Dedifferentiated amniotic fluid mesenchymal stem cell (primary cell): ENCODE measurements at regions not wholly inside any gene's neighbourhood (a gene's known extent, or its start where the extent isn't known, plus 50 kb on each side); places are given as distances from the start of the nearest gene placed in this dataset.

ENCODE experiments used
- DNase-seq: peaks from one replicate; pipeline ENCODE4 v3.0.0-alpha.2; 2016; ENCODE audit errors: extremely low spot score

DNA sequence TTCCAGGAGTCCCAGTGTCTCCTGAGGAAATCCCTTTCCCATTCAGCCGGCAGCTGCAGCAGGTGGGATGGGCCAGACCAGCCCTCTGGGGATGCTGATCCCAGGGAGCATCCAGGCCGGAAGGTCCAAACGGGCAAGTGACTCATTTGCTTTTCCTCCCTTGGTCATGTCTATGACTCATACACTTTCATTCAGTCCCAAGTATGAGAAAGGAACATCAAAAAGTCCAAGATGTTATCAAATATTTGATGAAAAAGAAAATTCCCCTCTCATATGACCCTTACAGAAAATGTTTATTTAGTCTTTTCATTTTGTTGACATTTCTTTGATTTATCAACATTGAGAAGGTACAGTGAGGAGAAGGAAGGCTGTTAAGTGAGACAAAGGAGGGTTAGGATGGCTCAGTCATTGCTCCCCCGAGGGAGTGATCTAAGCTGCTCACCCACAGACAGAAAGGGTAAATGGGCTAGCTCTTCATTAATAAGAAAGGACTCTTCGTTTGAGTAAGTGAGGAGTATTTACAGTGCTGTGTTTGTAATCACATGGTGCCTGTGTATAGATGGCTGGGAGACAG is 117.6 kb upstream of the ANKRD55 start:
- DNase-seq: peak; percentile 23

- DNase-seq: no peak
Measured at GRCh38 chr5:56350011-56350596, 117.0 kb upstream of the ANKRD55 start.

DNA sequence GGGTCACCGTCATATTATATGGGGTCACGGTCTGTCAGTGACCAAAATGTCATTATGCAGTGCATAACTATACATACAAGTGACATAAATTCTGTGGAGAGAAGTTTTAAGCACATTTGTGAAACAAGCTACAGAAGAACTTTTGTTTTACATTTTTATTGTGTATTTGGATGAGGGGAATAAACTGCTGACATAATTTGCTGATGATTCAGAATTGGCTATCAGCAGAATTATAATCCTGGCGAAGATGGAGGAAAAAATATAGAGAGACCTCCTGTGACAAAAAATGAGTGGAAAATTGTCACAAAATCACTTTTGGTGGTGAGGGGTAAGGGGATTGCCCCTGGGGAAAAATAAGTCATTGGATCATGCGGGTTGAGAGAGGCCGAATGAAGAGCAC is 116.3 kb upstream of the ANKRD55 start:
- DNase-seq: no peak

DNA sequence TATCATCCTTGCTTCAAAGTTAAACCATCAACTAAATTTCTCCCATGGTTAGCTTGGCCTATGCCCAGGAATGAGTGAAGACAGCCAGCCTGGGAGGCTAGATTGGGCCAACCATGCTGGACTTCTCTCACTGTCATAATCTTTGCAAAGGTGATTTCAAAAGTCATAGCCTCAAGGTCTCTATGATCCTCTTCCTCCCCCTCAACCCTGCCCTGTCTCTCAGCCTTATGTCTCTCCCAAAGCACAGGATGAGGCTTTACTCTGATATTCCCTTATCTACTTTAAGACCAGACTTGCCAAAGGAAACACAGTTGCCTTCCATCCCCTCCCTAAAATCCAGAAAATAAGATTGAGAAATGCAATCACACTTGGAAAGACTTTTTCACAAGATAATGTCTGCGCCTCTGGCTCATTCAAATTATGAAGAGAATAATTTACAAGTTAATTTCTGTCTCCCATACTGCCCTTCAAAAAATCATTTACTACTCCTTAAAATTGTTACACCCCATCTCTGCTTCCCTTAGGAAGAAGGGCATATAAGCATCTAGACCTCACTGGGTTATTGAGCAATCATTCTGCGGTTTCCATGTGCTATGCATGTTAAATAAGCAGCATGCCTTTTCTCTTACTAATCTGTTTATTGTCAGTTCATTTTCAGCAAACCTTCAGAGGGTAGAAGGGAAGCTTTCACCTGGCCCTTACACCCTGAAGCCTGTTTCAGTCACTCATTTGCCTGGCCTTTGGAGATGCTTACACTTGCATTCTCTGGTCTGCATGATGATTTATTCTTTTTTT is 113.8 kb upstream of the ANKRD55 start:
- peak; percentile 83 for DNase-seq

DNA sequence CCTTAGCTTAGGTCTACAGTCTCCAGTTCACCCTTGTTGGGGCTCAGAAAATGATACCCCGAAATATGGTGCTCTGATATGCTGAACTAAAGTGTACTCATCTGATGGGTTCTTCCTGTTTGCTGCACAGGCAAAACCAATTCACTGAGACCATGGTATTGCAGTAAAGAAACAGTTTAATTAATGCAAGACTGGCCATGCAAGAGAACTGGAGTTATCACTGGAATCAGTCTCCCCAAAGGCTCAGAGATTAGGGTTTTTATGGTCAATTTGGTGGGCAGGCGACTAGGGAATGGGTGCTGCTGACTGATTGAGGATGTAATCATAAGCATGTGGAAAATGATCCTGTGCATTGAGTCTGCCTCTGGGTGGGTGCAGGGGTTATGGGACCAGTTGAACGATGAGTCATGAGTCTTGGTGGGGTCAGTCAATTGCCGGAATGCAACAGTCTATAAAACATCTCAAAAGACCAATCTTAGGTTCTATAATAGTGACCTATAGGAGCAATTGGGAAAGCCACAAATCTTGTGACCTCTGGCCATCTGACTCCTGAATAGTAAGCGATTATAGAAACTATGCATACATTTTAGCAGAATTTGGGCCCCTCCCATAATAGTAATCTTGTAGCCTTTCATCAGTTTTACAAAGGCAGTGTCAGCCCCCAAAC is 113.0 kb upstream of the ANKRD55 start:
- no peak for DNase-seq

- no peak for DNase-seq
Measured at GRCh38 chr5:56345352-56345751, 112.2 kb upstream of the ANKRD55 start.

- no peak for DNase-seq
Measured at GRCh38 chr5:56344594-56344993, 111.5 kb upstream of the ANKRD55 start.

- DNase-seq: no peak
Measured at GRCh38 chr5:56343988-56344387, 110.9 kb upstream of the ANKRD55 start.

DNA sequence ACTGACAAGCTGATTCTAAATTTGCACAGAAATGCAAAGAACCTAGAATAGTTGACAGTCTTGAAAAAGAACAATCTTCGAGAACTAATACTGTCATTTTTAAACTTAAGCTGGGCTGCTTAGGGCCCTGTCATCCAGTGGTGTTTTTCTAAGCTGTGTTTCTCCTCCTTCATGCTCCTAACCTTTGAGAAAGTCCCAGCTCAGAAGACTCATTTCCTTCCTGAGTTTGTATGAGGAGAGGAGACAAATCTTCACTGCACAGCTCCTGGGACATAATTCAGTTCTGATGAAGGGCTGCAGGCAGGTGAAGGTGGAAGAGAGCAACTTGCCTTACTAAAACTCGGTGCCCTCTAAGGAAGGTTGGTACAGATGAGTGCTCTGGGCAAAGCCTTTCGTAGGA is 109.5 kb upstream of the ANKRD55 start:
- DNase-seq: no peak

- no peak for DNase-seq
Measured at GRCh38 chr5:56340196-56340980, 107.3 kb upstream of the ANKRD55 start.

DNA sequence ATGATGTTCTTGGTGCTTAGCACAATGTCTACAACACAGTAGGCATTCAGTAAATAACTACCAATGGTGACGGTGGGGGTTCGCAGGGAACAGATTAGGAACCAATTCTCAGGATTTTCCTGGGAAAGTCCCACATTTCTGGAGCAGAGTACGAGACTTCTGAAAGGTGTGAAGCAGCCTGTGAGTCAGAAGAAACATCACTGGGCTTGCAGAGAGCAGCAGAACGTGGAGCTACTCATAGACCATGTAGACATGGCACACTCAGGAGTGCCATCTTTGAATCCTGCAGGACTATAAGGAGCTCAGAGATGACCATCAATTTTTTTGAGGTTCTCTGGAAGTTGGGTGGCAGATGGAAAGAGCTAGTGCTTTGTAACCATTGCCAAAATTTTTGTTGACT is 106.6 kb upstream of the ANKRD55 start:
- DNase-seq: no peak

DNA sequence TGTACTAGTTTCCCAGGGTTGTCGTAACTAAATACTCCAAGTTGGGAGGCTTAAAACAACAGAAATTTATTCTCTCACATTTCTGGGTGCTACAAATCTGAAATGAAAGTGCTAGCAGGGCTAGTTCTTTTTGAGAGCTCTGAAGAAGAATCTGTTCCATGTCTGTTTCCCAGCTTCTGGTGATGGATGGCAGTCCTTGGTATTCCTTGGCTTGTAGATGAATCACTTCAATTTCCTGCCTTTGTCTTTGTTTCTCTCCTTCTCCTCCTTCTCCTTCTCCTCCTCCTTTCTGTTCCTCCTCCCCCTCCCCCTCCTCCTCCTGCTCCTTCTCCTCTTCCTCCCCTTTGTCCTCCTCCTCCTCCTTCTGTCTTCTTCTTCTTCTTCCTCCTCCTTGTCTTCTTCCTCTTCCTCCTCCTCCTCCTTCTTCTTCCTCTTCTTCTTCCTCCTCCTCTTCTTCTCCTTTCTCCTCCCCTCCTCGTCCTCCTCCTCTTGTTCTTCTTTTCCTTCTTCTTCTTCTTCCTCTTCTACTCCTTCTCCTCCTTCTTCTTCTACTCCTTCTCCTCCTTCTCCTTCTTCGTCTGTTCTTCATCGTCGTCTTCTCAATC is 104.7 kb upstream of the ANKRD55 start:
- no peak for DNase-seq

GRCh38 chr5:56335212-56335611 is 102.1 kb upstream of the ANKRD55 start:
- DNase-seq: no peak

GRCh38 chr5:56330806-56331205 is 97.7 kb upstream of the ANKRD55 start:
- no peak for DNase-seq

- DNase-seq: no peak
Measured at GRCh38 chr5:56330167-56330566, 97.0 kb upstream of the ANKRD55 start.

DNA sequence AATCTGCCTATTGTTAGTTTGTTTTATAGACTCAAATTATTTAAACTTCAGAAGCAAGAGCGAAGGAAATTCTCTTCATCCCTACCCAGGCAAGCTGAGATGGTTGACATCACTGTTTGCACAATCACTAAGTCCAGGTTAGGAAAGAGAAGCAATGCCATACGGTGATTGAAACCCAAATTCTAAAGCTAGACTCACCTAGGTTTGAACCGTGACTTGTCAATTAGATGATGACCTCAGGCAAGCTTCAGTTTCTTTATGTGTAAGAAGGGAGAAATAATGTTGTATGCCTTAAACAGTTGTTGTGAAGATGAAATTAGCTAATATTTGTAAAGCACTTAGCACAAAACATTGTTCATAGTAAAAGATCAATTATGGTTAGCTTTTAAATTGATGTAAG is 96.5 kb upstream of the ANKRD55 start:
- DNase-seq: no peak

- no peak for DNase-seq
Measured at GRCh38 chr5:56328753-56329560, 95.8 kb upstream of the ANKRD55 start.

DNA sequence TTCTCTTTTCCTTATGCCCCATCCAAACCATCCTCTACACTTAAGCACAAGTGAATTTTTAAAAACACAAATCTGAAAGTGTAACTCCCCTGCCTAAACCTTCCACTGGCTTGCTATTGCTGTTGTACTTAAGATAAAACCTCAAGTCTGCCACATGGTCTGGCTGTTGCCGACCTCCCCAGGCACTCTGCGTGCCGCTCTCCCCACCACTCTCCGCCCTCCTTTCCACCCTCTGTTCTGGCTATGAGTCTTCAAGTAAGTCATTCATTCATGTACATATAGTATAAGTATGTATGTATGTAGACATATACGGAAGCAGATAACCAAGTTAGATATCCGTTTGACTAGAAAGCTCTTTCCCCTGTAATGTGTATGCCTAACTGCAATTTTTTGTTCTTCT is 94.7 kb upstream of the ANKRD55 start:
- no peak for DNase-seq

DNA sequence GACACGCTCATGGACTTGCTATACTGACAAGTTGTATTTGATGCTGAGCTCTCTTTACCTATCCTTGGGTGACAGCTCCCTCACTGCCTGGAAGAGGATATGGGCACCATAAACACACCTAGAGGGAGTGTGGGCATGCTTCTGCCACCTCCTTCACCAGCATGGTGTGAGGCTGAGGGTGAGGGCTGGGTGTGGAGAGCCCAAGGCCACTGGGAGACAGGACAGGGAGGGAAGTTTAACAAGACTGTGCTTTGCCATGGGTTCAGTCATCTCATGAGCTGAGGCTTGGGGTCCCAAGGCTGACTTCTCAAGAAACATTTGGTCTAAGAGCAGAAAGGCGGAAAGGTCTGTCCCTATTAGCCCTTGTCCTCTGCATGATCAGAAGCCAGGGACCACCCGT is 93.6 kb upstream of the ANKRD55 start:
- no peak for DNase-seq

GRCh38 chr5:56326116-56326515 is 93.0 kb upstream of the ANKRD55 start:
- no peak for DNase-seq

- DNase-seq: no peak
Measured at GRCh38 chr5:56325039-56325438, 91.9 kb upstream of the ANKRD55 start.
